ENCODE measurements at regions not wholly inside any gene's neighbourhood (a gene's known extent, or its start where the extent isn't known, plus 50 kb on each side); places are given as distances from the start of the nearest gene placed in this dataset.
A peak's percentile ranks its signal among the peaks of the same experiment; 100 is the strongest.

GRCh38 chr3:124552224-124552623, 178.0 kb upstream of the UMPS start:
- Histone ChIP-seq H3K4me2 (ENCODE audit: extremely low read depth, insufficient read depth, low read length) (no peak overlapping the region), H3K27me3 (ENCODE audit: control insufficient read depth, insufficient read depth, low read length) (peaks cover 2% of the 10 kb centered on the region), H3K9me3 (ENCODE audit: control insufficient read depth, insufficient read depth, low read depth, low read length) (no peaks in the 10 kb centered on the region), H3K27ac (ENCODE audit: insufficient read depth, low read length) (no peak overlapping the region), H4K20me1 (ENCODE audit: control insufficient read depth, extremely low read depth, insufficient read depth, low read length) (peaks cover 1% of the 10 kb centered on the region), H2AFZ (ENCODE audit: low read length) (no peak overlapping the region), H3K79me2 (ENCODE audit: control insufficient read depth, insufficient read depth, low read length) (no peaks in the 10 kb centered on the region), H3K9ac (ENCODE audit: insufficient read depth, low read length) (no peak overlapping the region), H3K36me3 (ENCODE audit: control insufficient read depth, insufficient read depth, low read length) (no peaks in the 10 kb centered on the region), H3K4me1 (ENCODE audit: control insufficient read depth, extremely low read depth, insufficient read depth, low read length) (no peaks in the 10 kb centered on the region), H3K4me3 (replicated peaks in 1 of 4; ENCODE audit: control extremely low read depth in 1 of 4, insufficient read depth in 1 of 4, low read depth in 3 of 4, low read length in 4 of 4) (no peak overlapping the region)
- DNase-seq (ENCODE audit: low read depth in 2 of 2) = peak in 1 of 2 donors; percentile 35
- TF ChIP-seq CTCF (conservative IDR thresholded peaks at IDR 0.05 in 1 of 2, IDR thresholded peaks at IDR 0.05 in 1 of 2; ENCODE audit: low read depth in 1 of 2, low read length in 2 of 2) (no peak), EZH2 (IDR thresholded peaks at IDR 0.05; ENCODE audit: low read length, missing control alignments) (no peak)

GRCh38 chr3:124553178-124553577, 177.1 kb upstream of the UMPS start:
- Histone ChIP-seq H3K79me2 (ENCODE audit: control insufficient read depth, insufficient read depth, low read length) (no peaks in the 10 kb centered on the region), H2AFZ (ENCODE audit: low read length) (no peak overlapping the region), H3K36me3 (ENCODE audit: control insufficient read depth, insufficient read depth, low read length) (no peaks in the 10 kb centered on the region), H3K27ac (ENCODE audit: insufficient read depth, low read length) (no peak overlapping the region), H3K4me1 (ENCODE audit: control insufficient read depth, extremely low read depth, insufficient read depth, low read length) (no peaks in the 10 kb centered on the region), H3K27me3 (ENCODE audit: control insufficient read depth, insufficient read depth, low read length) (peaks cover 2% of the 10 kb centered on the region), H3K4me2 (ENCODE audit: extremely low read depth, insufficient read depth, low read length) (no peak overlapping the region), H4K20me1 (ENCODE audit: control insufficient read depth, extremely low read depth, insufficient read depth, low read length) (peaks cover 1% of the 10 kb centered on the region), H3K4me3 (replicated peaks in 1 of 4; ENCODE audit: control extremely low read depth in 1 of 4, insufficient read depth in 1 of 4, low read depth in 3 of 4, low read length in 4 of 4) (no peak overlapping the region), H3K9ac (ENCODE audit: insufficient read depth, low read length) (no peak overlapping the region), H3K9me3 (ENCODE audit: control insufficient read depth, insufficient read depth, low read depth, low read length) (no peaks in the 10 kb centered on the region)
- no peak for DNase-seq (ENCODE audit: low read depth in 2 of 2)
- TF ChIP-seq CTCF (conservative IDR thresholded peaks at IDR 0.05 in 1 of 2, IDR thresholded peaks at IDR 0.05 in 1 of 2; ENCODE audit: low read depth in 1 of 2, low read length in 2 of 2) (no peak), EZH2 (IDR thresholded peaks at IDR 0.05; ENCODE audit: low read length, missing control alignments) (no peak)

- no peaks in the 10 kb centered on the region for H3K36me3 ChIP-seq (ENCODE audit: control insufficient read depth, insufficient read depth, low read length)
- no peak overlapping the region for H3K4me3 ChIP-seq (replicated peaks in 1 of 4; ENCODE audit: control extremely low read depth in 1 of 4, insufficient read depth in 1 of 4, low read depth in 3 of 4, low read length in 4 of 4)
- TF ChIP-seq EZH2 (IDR thresholded peaks at IDR 0.05; ENCODE audit: low read length, missing control alignments) (no peak), CTCF (conservative IDR thresholded peaks at IDR 0.05 in 1 of 2, IDR thresholded peaks at IDR 0.05 in 1 of 2; ENCODE audit: low read depth in 1 of 2, low read length in 2 of 2) (no peak)
- H2AFZ ChIP-seq (ENCODE audit: low read length) = no peak overlapping the region
- H3K79me2 ChIP-seq (ENCODE audit: control insufficient read depth, insufficient read depth, low read length) = no peaks in the 10 kb centered on the region
- H3K9me3 ChIP-seq (ENCODE audit: control insufficient read depth, insufficient read depth, low read depth, low read length) = no peaks in the 10 kb centered on the region
- H4K20me1 ChIP-seq (ENCODE audit: control insufficient read depth, extremely low read depth, insufficient read depth, low read length) = peaks cover 1% of the 10 kb centered on the region
- H3K4me1 ChIP-seq (ENCODE audit: control insufficient read depth, extremely low read depth, insufficient read depth, low read length) = peaks cover 14% of the 10 kb centered on the region
- H3K9ac ChIP-seq (ENCODE audit: insufficient read depth, low read length) = no peak overlapping the region
- peaks cover 2% of the 10 kb centered on the region for H3K27me3 ChIP-seq (ENCODE audit: control insufficient read depth, insufficient read depth, low read length)
- no peak overlapping the region for H3K27ac ChIP-seq (ENCODE audit: insufficient read depth, low read length)
- H3K4me2 ChIP-seq (ENCODE audit: extremely low read depth, insufficient read depth, low read length) = no peak overlapping the region
- DNase-seq (ENCODE audit: low read depth in 2 of 2) = no peak
These were observed 173.6 kb upstream of the UMPS start for GRCh38 chr3:124556636-124557035.

Measured in fibroblast of lung (primary cell).